IPS-NIHi11 (cell line): ENCODE measurements at regions not wholly inside any gene's neighbourhood (a gene's known extent, or its start where the extent isn't known, plus 50 kb on each side); places are given as distances from the start of the nearest gene placed in this dataset.

Source experiments
- DNase-seq: peaks from one replicate; pipeline ENCODE4 v3.0.0; 2012; ENCODE audit warnings: mixed read lengths, low spot score

DNA sequence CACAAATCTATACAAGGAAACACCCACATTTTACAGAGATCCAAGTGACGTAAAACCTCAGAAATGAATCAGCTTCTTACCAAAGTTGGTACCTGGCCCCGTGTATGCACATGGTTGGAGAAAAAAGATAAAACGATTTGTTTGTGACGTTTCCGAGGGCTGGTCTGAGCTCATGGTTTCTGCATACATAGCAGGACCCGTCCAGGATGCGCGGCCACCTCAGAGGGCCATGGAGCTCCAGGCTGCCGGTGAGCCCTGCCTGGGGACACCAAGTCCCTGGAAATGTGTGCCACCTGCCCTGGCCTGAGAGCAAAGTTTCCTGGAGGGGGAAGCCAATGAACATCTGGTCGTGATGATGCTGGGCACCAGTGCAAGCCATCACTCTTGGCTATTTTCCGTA lies 402.6 kb upstream of the MKI67 start:
- DNase-seq, result no peak

DNA sequence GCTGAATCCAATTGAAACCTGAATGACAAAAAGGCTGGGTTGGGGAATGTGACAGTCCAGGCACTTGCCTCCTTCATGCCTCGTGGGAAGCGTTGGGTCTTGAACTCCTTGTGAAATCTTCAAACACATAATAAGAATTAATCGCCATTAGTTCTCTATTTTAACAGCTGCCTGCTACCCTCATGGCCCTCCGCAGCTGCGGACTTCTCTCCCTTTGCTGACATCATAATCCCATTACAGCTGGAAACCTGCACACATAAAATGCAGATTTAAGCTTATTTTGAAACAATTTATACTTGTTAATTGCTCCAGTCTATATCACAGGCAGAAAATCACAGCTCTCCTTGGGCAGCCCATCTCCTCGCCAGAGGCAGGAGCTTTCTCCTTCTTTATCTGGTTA lies 403.0 kb upstream of the MKI67 start:
- DNase-seq, result no peak

DNA sequence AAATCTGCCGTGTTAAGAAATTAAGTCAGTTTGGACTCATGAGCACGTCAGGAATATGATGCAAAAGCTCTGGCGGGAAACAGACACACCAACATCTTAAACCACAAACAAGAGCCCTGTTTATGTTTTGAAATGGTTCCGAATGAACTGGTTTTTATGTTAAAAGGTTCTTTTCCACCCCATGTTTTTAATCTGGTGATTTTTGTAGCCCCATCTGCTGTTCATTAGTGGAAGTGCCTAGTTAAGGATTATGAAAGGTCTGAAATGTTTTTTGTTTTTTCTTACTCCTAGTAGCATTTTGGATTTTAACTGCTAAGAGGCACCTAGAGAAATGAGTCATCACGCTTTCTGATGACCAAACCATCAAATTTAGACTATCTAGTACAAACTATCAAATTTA lies 404.1 kb upstream of the MKI67 start:
- no peak for DNase-seq

DNA sequence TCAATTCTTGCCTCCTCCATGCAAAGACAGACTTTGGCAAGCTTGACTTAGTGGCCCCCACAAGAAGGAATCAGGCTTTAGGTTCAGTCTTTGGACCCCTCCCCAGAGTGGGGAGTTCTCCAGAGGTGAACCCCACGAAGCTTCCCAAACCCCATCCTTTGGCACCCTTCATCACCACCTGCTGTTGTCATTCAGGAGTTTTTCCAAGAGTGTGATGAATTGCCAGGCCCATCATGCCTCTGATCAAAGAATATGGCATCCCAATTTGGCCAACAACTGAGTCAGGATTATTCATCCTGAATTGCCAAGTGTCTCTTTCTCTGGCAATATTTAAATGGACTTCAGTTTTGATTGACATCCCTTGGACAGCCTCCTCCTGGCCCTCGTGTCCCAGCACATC lies 404.7 kb upstream of the MKI67 start:
- DNase-seq, result no peak

DNA sequence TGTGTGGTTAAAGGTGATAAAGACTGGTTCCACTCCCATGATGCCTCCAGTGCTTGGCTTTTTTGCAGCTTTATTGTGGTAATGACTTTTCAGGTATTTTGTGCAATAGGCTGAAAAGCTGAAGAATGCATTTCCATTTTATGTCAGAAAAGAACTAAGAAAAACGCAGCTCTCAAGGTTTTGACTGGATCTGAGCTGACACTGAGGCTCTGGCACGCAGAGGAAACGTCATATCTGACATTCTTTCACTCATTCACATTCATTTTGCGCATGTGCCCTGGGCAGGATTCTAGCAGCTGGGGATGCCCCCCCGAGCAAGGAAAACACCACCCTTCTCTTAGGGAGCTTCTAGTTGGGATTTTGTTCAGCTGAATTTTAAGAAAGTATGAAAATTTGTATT lies 408.5 kb upstream of the MKI67 start:
- DNase-seq, result no peak

DNA sequence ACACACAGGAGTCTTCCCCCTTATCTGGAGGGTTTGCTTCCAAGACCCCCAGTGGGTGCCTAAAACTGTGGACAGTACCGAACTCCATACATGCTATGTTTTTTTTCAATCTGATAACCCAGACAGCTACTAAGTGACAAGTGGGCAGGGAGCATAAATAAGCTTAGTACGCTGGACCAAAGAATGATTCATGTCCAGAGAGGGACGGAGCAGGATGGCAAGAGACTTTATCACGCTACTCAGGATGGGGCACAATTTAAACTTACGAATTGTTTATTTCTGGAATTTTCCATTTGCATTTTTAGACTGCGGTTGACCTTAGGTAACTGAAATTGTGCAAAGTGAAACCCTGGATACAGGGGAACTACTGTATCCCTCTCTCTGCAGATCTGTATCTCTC lies 410.0 kb upstream of the MKI67 start:
- no peak for DNase-seq

DNA sequence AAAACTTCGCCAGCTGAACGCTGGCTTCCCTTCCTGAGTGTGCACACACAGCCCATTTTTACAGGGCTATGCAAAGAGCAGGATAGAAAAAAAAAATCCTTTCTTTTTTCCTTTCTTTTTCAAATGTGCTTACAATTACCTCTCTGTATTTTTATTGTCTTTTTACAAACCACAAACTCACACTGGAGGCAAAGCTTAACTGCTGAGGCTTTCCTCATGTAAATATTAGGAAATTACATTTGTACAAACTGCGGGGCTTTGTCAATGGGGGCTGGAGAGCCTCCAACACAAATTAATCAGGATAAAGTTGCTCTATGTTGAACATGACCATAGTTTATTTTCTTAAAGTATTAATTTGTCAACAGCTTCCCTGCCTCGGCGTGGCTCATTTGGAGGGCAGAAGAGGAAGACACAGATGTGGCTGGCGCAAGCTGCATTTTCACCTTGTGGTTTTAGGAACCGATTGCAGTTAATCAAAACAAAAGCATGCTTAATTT lies 411.7 kb upstream of the MKI67 start:
- DNase-seq, result no peak

DNA sequence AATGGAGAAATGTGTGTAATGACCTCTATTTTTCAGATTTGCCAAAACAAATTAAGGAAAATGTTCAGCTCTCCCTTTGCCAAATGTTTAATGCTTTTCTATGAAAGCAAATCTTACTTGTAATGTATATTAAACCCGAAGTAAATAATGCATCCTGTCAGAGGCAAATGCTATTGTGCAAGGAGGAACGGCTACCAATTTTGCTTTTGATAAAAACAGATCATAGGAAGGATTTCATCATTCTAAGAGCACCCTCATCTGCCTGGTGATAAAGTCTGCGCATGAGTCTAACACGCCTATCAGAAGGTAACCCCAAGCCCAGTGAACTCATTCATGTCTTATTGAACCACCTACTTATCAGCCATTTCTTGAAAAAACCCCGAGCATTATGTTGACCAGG lies 412.4 kb upstream of the MKI67 start:
- no peak for DNase-seq

DNA sequence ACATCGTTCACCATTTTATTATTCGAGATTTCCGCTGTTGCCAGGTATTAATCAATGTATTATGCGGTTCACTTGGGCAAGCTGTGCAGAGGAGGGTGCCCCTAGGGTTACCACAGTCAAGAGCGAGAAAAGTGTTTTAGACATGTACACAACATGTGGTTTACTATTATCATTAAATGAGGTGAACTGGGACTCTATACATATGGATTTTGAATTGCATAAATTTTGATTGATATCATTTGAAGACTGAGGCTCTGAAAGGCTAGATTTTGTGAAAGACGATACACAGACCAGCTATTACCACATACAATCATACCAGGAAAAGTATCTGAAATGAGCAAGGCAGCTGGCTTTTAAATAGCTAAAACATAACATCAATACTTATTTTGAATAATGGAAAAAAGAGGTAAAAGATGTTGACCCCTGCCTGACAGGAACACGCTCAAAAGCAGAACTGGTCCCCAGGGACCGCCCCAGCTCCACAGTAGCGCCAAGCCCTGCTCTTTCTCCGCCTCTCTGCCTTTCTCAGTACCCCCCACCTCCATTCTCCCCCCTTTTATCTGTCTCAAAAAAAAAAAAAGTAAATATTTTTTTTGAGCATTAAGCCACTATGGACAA lies 413.4 kb upstream of the MKI67 start:
- no peak for DNase-seq

DNA sequence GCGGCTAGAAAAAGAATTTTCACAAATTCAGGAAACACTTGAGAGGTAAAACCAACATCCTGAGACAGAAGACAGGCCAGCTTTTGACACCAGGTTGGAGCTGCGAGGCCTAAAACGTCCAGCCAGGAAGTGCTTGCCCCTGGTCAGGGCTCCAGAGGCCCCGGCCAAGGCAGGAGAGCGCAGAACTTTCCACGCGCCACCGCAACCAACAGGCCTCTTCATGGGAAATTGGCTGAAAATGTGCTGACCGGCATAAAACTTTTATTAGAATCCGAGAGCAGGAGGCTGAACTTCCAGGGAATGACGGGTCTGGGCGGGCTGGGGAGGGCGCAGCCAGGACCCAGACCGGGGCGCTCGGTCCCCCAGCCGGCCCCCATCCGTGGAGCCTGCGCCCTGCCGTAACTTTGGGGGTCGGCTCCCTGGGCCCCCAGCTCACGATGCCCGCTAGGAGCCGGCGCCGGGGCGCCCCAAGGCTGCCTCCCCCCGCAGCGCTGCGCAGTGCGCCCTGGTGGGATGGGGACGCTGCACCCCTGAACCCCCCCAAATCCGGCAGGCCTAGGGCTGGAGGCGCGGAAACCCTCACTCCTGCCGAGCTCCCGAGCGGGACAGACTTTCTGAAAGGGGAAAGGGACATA lies 414.0 kb upstream of the MKI67 start:
- DNase-seq, result peak; percentile 39

DNA sequence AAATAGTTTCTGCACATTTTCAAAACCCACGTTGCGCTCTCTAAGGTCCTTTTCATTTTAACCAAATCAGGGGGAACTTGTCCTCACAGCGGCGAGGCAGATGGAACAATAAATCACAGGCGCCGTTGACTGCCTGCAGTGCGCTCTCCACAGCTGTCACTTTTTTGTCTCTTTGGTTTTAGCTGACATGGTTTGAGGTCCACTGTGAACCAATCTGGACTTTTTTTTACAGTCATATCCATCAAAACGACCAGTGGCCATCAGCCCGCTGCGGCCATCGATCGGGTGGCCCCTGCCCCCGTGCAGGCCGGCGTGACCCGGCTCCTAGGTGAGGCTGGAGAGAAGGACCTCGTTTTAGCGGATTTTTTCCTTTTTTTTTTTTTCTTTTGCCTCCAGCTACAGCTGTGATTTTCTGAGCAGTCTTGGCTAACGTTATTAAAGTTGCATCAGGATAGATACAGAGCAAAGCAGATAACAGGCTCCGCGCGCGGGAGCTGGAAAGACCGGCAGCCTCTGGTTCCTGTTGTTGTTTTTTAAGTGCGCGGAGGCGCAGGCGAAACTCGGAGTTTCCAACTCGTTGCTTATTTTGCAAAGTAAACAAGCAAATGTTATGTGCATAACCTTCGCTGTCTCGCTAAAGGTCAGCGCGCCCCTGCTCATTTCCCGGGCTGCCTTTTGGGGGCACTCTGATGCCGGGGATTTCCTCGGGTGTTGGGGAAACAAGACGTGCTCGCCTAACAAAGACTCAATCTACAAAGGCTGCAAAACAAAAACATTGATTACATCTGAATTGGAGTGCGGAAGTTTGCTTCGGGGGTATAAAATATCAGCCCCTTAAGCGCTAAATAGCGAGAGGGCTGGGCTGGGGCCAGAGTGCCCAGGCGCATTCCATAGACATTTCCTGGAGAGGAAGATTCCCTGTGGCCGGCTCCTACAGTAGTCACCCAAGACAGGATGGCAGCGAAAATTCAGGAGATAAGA lies 414.8 kb upstream of the MKI67 start:
- DNase-seq, result peak; percentile 64

DNA sequence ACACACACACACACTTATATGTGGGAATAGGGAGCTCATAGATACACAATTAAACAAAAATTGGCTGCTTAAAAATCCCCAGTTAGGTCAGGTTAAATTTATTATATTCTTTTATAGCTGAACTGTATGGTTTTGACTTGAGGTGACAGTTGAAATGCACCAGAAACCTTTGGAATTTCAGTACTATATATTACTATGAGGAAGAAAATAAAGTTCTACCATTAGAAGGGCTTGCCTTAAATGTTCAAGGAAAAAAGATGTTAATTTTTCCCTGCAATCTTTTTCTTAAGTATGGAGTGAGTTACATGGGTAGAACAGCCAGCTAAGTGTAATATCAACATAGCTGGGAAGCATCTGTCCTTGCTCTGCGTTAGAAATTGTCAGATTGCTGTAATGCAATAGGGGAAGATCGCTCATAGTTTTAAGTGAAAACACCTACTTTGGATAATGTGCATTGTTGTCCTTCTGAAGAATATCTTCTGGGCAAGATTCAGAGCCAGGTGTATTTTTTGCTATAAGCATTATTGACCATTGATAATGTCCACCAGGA lies 415.8 kb upstream of the MKI67 start:
- DNase-seq, result no peak

DNA sequence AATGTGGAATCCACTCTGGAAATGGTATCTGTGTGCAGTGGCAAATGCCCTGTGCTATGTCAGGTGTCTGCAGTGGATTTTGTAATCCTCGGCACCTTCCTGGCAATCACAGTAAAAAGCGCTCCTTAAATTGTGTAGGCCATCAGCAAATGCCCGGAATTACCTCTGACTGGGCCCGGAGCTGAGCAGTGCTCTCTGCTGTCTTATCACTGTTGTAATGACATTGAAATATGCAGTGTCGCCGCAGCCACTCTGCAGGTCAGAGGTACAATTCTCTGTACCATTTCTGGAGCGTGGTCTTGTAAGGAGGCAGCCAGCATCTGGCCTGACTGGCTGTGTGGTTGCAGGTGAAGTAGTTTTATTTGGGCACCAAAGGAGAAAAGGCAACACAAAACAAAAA lies 416.4 kb upstream of the MKI67 start:
- no peak for DNase-seq

DNA sequence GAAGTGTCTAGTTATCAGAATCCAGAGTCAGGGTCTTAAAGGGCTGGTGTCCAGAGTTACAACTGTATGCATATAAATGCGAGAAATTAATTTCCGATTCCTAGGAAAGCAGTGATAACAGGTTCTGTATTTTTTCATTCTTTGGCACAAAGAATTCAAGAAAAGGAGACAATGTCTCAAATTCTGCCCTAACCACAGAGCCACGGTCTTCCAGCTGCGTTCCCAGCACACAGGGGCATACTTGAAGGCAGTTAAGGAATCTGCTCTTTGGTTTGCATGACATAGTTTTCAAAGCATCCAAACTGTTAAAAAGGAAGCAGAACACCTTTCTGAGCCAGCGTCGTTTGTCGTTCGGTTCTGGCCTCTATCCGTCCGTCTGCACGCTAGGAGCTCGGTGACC lies 416.9 kb upstream of the MKI67 start:
- no peak for DNase-seq

DNA sequence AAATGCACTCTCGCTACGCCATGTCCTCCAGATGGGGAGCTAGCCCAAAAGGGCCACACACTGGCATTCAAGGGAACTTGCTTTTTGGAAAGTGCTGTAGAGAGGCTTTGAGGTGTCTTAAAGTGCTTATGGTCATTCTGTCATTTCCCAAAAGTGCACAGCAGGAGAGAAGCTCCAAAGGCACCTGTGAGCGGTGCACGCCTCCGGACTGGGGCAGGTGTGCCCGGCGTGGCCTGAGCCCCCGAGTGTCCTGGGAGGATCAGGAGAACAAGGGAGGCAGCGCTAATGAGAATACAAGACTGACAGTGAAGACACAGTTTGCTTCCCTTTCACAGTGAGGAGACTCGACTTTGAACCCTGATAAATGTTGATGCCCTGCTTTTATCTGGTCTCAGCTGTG lies 419.0 kb upstream of the MKI67 start:
- no peak for DNase-seq

DNA sequence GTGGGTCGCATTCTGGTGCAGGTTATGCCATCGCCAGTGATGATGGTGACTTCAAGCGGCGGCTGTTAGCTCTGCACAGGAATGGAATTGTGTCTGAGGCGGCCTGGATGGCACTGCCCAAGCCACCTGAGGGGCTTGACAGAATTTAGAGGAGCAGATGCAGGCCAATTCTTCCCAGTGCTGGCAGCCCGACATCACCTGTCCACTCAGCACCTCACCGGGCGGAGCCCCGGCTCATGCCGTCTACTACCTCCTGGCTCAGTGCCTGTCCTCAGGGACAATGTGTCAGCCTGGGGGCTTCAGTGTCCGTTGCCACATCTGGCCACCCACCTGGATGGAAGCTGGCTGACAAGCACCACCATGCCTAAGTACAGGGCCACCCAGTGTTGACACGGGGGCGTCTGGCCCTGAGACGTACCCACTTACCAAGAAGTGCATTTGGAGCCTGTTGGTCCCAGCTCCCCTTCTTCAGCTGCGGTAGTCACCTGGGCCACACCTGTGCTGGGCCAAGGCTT lies 420.5 kb upstream of the MKI67 start:
- DNase-seq, result no peak

DNA sequence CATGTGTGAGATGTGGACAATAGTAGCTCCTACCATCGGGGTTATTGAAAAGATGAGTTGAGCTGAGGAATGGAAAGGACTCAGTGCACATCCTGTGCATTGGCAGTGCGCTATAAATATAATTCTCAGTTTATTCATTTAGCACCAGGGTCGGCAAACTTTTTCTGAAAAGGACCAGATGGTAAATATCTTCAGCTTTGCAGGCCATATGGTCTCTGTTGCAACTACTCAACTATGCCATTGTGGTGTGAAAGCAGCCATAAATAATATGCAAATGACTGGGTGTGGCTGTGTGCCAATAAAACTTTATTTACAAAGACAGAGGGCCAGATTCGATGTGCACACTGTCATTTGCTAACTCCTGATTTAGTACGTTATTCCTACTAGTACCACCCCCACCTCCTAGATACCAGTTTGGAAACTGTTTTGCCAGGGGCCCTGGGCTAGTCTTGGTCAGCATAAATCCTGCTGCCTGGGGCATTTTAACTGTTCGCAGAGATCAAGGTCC lies 422.9 kb upstream of the MKI67 start:
- DNase-seq, result no peak

DNA sequence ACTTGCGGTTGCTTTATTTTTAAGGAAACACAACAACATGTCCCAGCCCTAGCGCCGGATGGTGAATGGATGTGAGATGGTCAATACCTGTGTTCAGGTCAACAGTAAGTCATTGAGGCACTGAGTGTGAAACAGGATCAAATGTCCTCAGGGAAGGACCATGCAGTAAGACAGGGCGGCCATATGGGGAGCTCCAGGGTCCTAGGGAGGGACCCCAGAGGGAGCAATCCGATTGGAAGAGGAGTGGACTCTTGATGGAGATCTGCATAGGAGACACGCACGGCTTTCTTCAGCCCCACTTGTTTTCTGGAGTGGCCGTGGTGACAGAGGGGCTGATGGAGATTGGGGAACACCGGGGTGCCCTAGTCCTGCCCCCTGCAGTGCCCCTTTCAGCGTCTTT lies 423.8 kb upstream of the MKI67 start:
- DNase-seq, result no peak

DNA sequence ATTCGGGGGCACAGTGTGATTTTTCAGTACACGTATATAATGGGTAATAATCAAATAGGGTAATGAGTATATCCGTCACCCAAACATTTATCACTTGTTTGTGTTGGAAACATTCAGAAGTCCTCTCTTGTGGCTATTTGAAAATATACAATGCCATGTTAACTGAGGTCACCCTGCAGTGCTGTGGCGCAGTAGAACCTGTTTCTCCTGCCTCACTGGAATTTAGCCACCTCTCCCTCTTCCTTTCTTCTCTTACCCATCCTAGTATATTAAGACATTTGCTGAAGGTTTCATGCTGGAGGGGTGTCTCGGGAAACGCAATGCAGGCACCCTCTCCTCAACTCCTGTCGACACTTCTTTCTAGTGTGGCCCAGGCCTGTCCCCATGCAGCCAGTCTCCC lies 425.3 kb upstream of the MKI67 start:
- DNase-seq, result no peak

DNA sequence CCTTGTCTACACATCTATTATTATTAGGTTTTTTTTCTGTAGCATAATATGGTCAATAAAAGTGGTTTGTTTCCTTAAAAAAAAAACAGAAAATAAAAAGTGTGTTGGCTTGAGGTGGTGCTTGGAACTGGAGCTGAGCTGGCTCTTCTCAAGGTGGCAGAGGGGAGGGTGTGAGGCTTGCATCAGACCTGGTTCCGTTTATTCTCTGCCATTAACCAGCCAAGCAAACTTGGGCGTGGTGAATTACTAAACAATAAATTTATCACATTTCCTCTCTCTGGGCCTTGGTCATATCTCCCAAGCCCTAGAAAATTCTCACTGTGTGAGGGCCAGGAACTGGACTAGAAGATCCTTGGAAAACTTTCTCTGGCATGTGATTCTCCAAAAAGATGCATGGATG lies 427.5 kb upstream of the MKI67 start:
- no peak for DNase-seq

DNA sequence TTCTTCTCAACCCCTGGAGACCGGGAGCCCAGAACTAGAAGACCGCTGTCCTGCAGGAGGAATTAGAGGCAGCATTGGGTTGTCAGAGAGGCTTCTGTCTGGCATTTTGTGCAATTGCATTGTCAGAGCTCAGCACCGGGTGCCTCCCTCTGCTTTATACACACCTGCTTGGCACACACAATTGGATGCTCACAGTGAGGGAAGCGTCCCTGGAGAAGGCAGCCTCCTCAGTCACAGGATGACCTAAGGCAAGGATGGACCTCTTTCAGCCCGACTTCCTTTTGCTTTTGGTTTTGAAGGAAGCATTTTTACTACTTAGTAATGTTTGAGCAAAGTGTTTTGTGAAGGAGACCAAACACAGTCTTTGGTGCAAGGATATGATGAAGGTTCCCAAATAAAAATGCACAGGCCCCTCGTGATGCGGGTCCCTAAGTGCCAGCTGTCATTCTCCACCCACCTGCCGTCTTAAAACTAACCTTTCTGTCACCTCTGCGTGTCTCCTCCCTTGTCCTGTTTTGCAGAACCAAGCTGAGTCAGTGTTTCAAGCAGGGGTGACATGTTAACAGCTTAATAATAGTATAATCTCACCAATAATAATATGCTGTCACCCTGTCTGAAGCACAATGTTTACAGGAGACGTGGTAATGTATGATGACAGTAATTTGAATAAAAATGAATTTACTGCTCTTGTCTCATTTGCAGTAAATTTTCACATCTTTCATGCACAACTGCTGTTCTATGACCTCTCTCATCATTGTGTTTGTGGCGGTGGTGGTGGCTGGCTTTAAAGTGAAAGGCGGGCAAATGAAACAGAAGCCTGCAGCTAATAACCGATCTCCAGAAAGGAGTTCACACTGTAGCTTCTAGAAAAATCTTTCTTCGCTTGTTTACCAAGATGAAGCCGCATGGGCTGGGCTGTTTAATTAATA lies 430.2 kb upstream of the MKI67 start:
- no peak for DNase-seq
